ENCODE measurements at regions not wholly inside any gene's neighbourhood (a gene's known extent, or its start where the extent isn't known, plus 50 kb on each side); places are given as distances from the start of the nearest gene placed in this dataset.

- no peak for TF ChIP-seq CTCF (IDR thresholded peaks at IDR 0.05 in 2 of 3, conservative IDR thresholded peaks at IDR 0.05 in 1 of 3; ENCODE audit: borderline replicate concordance in 1 of 3, insufficient read depth in 1 of 3, low read depth in 2 of 3, low read length in 2 of 3)
- no peak for TF ChIP-seq SIN3A (IDR thresholded peaks at IDR 0.05; ENCODE audit: low read depth)
- TF ChIP-seq EZH2 (IDR thresholded peaks at IDR 0.05) = no peak
- no peak for TF ChIP-seq SRF (IDR thresholded peaks at IDR 0.05; ENCODE audit: low read depth)
- no peak for TF ChIP-seq MAX (IDR thresholded peaks at IDR 0.05)
- no peak for TF ChIP-seq CBX3 (IDR thresholded peaks at IDR 0.05; ENCODE audit: low read depth)
- no peak for TF ChIP-seq POLR2A (IDR thresholded peaks at IDR 0.05; ENCODE audit: borderline replicate concordance, extremely low read depth, insufficient read depth, insufficient read length)
- TF ChIP-seq ATF3 (IDR thresholded peaks at IDR 0.05) = no peak
- no peak for TF ChIP-seq POLR2AphosphoS5 (IDR thresholded peaks at IDR 0.05; ENCODE audit: low read depth, low read length)
- no peak for TF ChIP-seq EZH2phosphoT487 (IDR thresholded peaks at IDR 0.05; ENCODE audit: borderline replicate concordance)
- no peak for TF ChIP-seq RAD21 (IDR thresholded peaks at IDR 0.05; ENCODE audit: low read depth)
- TF ChIP-seq FOSL1 (IDR thresholded peaks at IDR 0.05; ENCODE audit: low read depth) = no peak
- TF ChIP-seq ZFX (IDR thresholded peaks at IDR 0.05) = no peak
Measured at GRCh38 chr2:144776766-144777165, 256.8 kb upstream of the ZEB2 start.
